Spleen (tissue), 11 donors: ENCODE measurements at regions not wholly inside any gene's neighbourhood (a gene's known extent, or its start where the extent isn't known, plus 50 kb on each side); places are given as distances from the start of the nearest gene placed in this dataset.

Source experiments
- DNase-seq: peaks from one replicate; pipeline ENCODE4 v3.0.0-alpha.2; 2020
- H3K27ac ChIP-seq, 8 donors: fragments of 200-600 bp; sonication (generic) in 7 of 8; 1 replicate in 4 of 8; 2 replicates in 4 of 8; pipeline versions ENCODE4 v1.5.0 to v1.8.0; 2016 to 2021; ENCODE audit warnings: inconsistent platforms in 4 of 8, mild to moderate bottlenecking in 4 of 8, moderate library complexity in 1 of 8
- H3K27me3 ChIP-seq, 7 donors: fragments of 200-600 bp; sonication (generic) in 6 of 7; replicated peaks in 1 of 7; 1 replicate in 4 of 7; 2 replicates in 3 of 7; pipeline versions ENCODE4 v1.5.0 to v1.8.0; 2016 to 2021; ENCODE audit warnings: inconsistent platforms in 3 of 7, mild to moderate bottlenecking in 1 of 7
- H3K36me3 ChIP-seq, 6 donors: fragments of 200-600 bp; sonication (generic) in 5 of 6; 1 replicate in 4 of 6; 2 replicates in 2 of 6; pipeline versions ENCODE4 v1.5.0 to v1.8.0; 2016 to 2021; ENCODE audit warnings: inconsistent platforms in 2 of 6
- H3K4me1 ChIP-seq, 6 donors: fragments of 200-600 bp; sonication (generic) in 5 of 6; 1 replicate in 3 of 6; 2 replicates in 3 of 6; pipeline versions ENCODE4 v1.5.0 to v1.8.0; 2016 to 2021; ENCODE audit warnings: inconsistent platforms in 3 of 6
- H3K4me3 ChIP-seq, 8 donors: fragments of 200-600 bp; sonication (generic) in 7 of 8; 1 replicate in 4 of 8; 2 replicates in 4 of 8; pipeline versions ENCODE4 v1.5.0 to v1.8.0; 2016 to 2021; ENCODE audit warnings: inconsistent platforms in 4 of 8, mild to moderate bottlenecking in 4 of 8, moderate library complexity in 2 of 8
- H3K9me3 ChIP-seq, 8 donors: fragments of 200-600 bp; sonication (generic) in 7 of 8; 1 replicate in 4 of 8; 2 replicates in 4 of 8; pipeline versions ENCODE4 v1.5.0 to v1.8.0; 2016 to 2021; ENCODE audit warnings: inconsistent platforms in 4 of 8
- CTCF ChIP-seq, 11 experiments: fragments of 200-600 bp in 7 of 11; fragments of 450-650 bp in 4 of 11; sonication (generic) in 4 of 11; IDR thresholded peaks in 8 of 11; conservative IDR thresholded peaks in 3 of 11; 1 replicate in 7 of 11; 2 replicates in 4 of 11; pipeline versions ENCODE4 v1.4.0 to v1.8.0; 2016 to 2021; ENCODE audit warnings: antibody characterized with exemption in 11 of 11, inconsistent platforms in 4 of 11, mild to moderate bottlenecking in 1 of 11
- POLR2A ChIP-seq, 3 donors: fragments of 450-650 bp; IDR thresholded peaks; one replicate each; pipeline ENCODE4 v1.5.1; 2017; ENCODE audit warnings: antibody characterized with exemption in 3 of 3, mild to moderate bottlenecking in 1 of 3
- POLR2AphosphoS5 ChIP-seq, 3 donors: sonication (generic); formaldehyde crosslinking; IDR thresholded peaks; one replicate each; pipeline ENCODE4 v1.5.1; 2017; ENCODE audit warnings: antibody characterized with exemption in 3 of 3
- WGBS, 5 donors: extraction: QIAGEN DNeasy Blood & Tissue Kit in 3 of 5; methylation state at CpG; one replicate each; pipeline versions ENCODE4 v1.1.5 to v1.1.7; 2013 to 2018; 5-methylcytosine and 5-hydroxymethylcytosine counted together
- intact Hi-C: fragments of 100-400 bp; cut with DNase I; formaldehyde crosslinking; loops from one replicate; pipeline ENCODE4 v1.15.0; 2023; ENCODE audit warnings: low total_unique reads
- donor health status: healthy with polysubstance abuse.
- donor health status: DM: no; HTN: no; CAD: no; lungs with moderate emphysema.
- donor health status: DM: no; HTN: no; CAD: no.
- donor health status: Bipolar disorder and iron deficiency.
- donor health status: healthy.
- donor health status: DM: no; HTN: no; CAD: no.
- donor health status: DM: yes; HTN: yes; CAD: no.

GRCh38 chr6:109261811-109262210 lies 120.5 kb downstream of the CD164 start:
- H3K27ac ChIP-seq = no peak overlapping the region
- no peak for DNase-seq
- no peaks in the 10 kb centered on the region for H3K36me3 ChIP-seq
- H3K4me3 ChIP-seq = no peak overlapping the region
- intact Hi-C loops = no loop called here
- WGBS, 5 donors = 79 to 96% (median 91%) methylated on average over 6 of the region's 6 CpGs
- no peaks in the 10 kb centered on the region for H3K27me3 ChIP-seq
- TF ChIP-seq POLR2AphosphoS5 (IDR thresholded peaks at IDR 0.05) = no peak
- no peak for TF ChIP-seq CTCF (IDR thresholded peaks at IDR 0.05 in 8 of 11, conservative IDR thresholded peaks at IDR 0.05 in 3 of 11)
- TF ChIP-seq POLR2A (IDR thresholded peaks at IDR 0.05) = no peak
- no peaks in the 10 kb centered on the region for H3K9me3 ChIP-seq
- no peaks in the 10 kb centered on the region for H3K4me1 ChIP-seq

- no peak for DNase-seq
- Histone ChIP-seq H3K9me3 (no peaks in the 10 kb centered on the region), H3K27ac (no peak overlapping the region), H3K4me1 (no peaks in the 10 kb centered on the region), H3K27me3 (no peaks in the 10 kb centered on the region), H3K4me3 (no peak overlapping the region), H3K36me3 (no peaks in the 10 kb centered on the region)
- no peak for TF ChIP-seq POLR2AphosphoS5 (IDR thresholded peaks at IDR 0.05)
- no peak for TF ChIP-seq CTCF (IDR thresholded peaks at IDR 0.05 in 8 of 11, conservative IDR thresholded peaks at IDR 0.05 in 3 of 11)
- no peak for TF ChIP-seq POLR2A (IDR thresholded peaks at IDR 0.05)
- 89 to 98% (median 92%) methylated on average over 3 of the region's 3 CpGs for WGBS, 5 donors
- intact Hi-C loops = no loop called here
Measured at GRCh38 chr6:109260701-109261100, 121.6 kb downstream of the CD164 start.

- intact Hi-C loops = no loop called here
- Histone ChIP-seq H3K4me3 (no peak overlapping the region), H3K4me1 (no peaks in the 10 kb centered on the region), H3K36me3 (no peaks in the 10 kb centered on the region), H3K27ac (no peak overlapping the region), H3K9me3 (no peaks in the 10 kb centered on the region), H3K27me3 (no peaks in the 10 kb centered on the region)
- TF ChIP-seq CTCF (IDR thresholded peaks at IDR 0.05 in 8 of 11, conservative IDR thresholded peaks at IDR 0.05 in 3 of 11) (no peak), POLR2AphosphoS5 (IDR thresholded peaks at IDR 0.05) (no peak), POLR2A (IDR thresholded peaks at IDR 0.05) (no peak)
- 92 to 100% (median 97%) methylated on average over 2 of the region's 2 CpGs for WGBS, 5 donors
- DNase-seq = no peak
Measured at GRCh38 chr6:109260126-109260525, 122.1 kb downstream of the CD164 start.

- intact Hi-C loops = no loop called here
- TF ChIP-seq POLR2AphosphoS5 (IDR thresholded peaks at IDR 0.05) (no peak), CTCF (IDR thresholded peaks at IDR 0.05 in 8 of 11, conservative IDR thresholded peaks at IDR 0.05 in 3 of 11) (no peak), POLR2A (IDR thresholded peaks at IDR 0.05) (no peak)
- no peak overlapping the region for H3K27ac ChIP-seq
- no peaks in the 10 kb centered on the region for H3K4me1 ChIP-seq
- H3K27me3 ChIP-seq = no peaks in the 10 kb centered on the region
- no peaks in the 10 kb centered on the region for H3K36me3 ChIP-seq
- DNase-seq = no peak
- H3K4me3 ChIP-seq = no peak overlapping the region
- H3K9me3 ChIP-seq = no peaks in the 10 kb centered on the region
- WGBS, 5 donors = 88 to 97% (median 93%) methylated on average over 2 of the region's 2 CpGs
Measured at GRCh38 chr6:109258129-109258528, 124.1 kb downstream of the CD164 start.
